HG02970 (cell line): ENCODE measurements at regions not wholly inside any gene's neighbourhood (a gene's known extent, or its start where the extent isn't known, plus 50 kb on each side); places are given as distances from the start of the nearest gene placed in this dataset.
"Not testable (repeated sequence)": the region's sequence is repeated elsewhere in the genome, so short reads cannot be mapped to it uniquely, and the experiment has no call there.

Source experiments
- ATAC-seq: cut with Tn5 transposase; IDR thresholded peaks from one replicate; pipeline ENCODE4 v1.9.1; 2021; ENCODE audit warnings: mild to moderate bottlenecking, moderate library complexity, moderate number of reproducible peaks; ENCODE audit not compliant: unreplicated experiment, low FRiP score

DNA sequence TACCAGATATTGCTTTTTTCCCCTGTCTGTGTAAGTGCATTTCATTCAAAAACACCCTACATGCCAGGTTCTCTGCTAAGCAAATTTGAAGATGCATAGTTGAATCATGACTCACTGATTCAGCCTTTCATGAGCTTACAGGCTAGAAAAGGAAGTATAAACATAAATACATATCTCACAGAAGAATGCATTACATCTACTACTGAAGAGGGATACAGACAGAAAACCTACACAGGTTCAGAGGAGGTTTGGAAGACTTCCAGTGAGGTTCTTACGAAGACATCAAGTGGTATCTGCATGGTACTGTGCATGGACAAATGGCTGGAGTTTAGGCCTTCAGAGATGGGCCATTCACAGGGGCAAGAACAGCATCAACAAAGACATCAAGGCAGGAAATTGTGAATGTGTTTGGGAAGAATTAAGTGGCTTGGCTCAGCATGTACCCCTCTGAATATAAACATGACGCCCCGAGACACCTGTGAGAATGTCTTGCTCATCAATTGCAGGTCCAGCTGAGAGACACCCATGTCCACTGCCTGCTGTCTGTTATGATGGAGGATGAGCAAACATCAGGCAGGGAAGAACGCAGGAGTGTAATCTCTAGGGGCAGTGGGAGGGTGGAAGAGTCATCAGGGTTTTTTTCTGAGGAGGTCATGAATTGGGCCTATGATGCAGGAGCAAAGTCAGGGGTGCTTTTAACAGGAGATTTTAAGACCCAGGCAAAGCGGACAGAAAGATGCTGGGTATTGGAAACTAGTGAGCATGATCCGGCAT, 105.1 kb upstream of the GALNT15 start:
- ATAC-seq = no peak

GRCh38 chr3:16070707-16071106, 103.8 kb upstream of the GALNT15 start:
- ATAC-seq = no peak

DNA sequence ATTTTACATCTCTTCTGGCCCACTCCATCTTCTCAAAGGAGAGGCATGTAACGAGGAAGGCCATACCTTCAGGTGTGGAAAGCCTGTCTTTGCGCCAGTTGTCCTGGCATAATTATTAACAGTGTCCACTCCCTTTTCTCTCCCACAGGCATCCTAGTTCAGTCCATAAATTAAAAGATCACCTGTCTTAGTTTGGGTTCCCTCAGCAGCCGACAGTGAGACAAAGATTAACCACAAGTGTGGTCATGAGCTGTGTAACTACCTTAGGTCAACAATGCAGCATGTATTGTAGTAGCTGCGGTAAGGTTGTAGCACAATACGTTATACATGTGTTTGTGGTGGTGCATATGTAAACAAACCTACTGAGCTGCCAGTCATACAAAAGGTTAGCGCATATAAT, 103.3 kb upstream of the GALNT15 start:
- no peak for ATAC-seq

DNA sequence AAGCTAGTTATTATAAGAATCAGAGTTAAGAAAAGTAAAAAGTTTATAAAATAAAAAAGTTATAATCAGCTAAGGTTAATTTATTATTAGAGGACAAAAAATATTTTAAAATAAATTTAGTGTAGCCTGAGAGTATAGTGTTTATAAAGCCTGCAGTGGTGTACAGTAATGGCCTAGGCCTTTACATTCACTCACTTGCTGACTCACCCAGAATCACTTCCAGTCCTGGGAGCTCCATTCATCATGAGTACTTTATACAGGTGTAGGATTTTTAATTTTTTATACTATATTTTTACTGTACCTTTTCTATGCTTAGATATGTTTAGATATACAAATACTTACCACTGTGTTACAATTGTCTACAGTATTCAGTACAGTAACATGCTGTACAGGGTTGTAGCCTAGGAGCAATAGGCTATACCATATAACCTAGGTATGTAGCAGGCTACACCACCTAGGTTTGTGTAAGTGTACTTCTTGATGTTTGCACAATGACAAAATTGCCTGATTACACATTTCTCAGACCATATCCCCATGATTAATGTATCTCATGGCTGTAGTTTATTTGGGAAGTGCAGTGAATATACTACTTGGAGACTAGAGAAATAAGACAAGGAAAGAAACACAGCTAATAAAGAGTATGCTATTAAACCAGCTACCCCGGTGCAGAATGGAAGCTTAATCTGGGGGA, 101.9 kb upstream of the GALNT15 start:
- ATAC-seq = no peak

GRCh38 chr3:16073203-16073602, 101.3 kb upstream of the GALNT15 start:
- ATAC-seq = no peak

DNA sequence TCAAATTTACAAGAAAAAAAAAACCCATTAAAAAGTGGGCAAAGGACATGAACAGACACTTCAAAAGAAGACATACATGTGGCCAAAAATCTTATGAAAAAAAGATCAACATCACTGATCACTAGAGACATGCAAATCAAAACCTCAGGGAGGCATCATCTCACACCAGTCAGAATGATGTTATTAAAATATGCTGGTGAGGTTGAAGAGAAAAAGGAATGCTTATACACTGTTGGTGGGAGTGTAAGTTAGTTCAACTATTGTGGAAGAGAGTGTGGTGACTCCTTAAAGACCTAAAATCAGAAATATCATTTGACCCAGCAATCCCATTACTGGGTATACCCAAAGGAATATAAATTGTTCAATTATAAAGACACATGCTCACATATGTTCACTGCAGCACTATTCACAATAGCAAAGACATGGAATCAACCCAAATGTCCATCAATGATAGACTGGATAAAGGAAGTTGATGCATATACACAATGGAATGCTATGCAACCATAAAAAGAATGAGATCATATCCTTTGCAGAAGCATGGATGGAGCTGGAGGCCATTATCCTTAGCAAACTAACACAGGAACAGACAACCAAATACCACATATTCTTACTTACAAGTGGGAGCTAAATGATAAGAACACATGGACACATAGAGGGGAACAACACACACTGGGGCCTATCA, 100.3 kb upstream of the GALNT15 start:
- not testable (repeated sequence) for ATAC-seq

DNA sequence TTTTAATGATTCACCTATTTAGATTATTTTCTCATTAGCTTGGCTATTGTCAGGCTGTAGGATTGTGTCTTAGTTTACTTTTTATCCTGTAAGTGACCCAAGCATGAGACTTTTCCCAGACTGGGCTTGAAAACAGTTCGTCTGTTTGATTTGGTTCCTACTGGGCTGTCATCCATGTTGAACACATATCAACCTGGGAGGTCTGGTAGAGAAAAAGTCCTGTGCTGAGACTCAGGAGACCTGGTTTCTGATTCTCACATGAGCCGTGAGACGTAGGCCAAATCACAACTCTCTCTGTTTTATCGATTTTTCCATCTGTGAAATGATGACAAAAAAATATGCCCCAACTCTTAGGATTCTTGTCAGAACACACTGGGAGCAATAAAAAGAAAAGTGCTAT, 98.8 kb upstream of the GALNT15 start:
- no peak for ATAC-seq

DNA sequence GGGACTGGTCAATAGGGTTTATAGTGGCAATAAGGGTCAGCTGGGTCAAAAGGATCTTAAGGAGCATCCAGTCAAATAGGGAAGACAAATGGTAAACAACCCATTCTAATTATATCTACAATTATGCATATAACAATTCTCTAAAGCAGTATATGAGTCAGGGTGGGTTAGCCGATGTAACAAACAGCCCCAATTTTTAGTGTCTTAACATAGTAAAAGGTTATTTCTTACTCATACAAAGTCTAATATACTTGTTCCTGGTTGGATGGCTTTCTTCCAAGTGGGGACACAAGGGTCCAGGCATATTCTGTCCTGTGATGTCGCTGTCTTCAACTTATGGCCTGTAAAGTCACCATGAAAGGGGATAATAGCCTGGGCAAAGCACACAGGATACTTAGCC, 97.9 kb upstream of the GALNT15 start:
- no peak for ATAC-seq

- ATAC-seq = not testable (repeated sequence)
Measured at GRCh38 chr3:16077146-16077545, 97.3 kb upstream of the GALNT15 start.

DNA sequence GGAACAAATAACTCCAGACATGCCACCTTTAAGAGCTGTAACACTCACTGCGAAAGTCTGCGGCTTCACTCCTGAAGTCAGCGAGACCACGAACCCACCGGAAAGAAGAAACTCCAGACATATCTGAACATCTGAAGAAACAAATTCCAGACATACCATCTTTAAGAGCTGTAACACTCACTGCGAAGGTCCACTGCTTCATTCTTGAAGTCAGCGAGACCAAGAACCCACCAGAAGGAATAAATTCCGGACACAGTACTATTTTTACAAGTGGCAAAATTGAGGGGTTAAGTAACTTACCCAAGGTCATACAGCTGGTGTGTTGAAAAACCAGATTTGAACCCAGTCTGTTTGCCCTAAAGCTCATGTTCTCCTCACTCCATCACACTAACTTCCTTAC, 96.8 kb upstream of the GALNT15 start:
- ATAC-seq = not testable (repeated sequence)

DNA sequence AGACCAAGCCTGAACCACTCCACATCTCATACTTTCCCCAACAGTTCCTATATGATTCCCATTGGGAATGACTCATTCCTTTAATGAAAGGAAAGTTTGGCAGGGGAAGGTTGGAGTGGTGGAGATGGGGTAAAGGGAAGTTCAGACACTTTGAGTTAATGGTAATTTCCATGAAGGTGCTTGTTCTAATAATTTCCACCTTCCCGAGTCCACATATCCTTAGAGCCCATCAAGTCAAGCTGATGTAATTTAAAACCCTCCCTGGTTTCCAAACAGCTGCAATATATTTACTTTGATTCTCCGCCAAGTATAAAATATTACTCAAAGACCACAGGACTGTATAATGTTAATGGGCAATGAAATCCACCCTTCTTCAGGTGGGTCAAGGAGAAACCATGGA, 95.0 kb upstream of the GALNT15 start:
- no peak for ATAC-seq

GRCh38 chr3:16081661-16082060, 92.8 kb upstream of the GALNT15 start:
- no peak for ATAC-seq

DNA sequence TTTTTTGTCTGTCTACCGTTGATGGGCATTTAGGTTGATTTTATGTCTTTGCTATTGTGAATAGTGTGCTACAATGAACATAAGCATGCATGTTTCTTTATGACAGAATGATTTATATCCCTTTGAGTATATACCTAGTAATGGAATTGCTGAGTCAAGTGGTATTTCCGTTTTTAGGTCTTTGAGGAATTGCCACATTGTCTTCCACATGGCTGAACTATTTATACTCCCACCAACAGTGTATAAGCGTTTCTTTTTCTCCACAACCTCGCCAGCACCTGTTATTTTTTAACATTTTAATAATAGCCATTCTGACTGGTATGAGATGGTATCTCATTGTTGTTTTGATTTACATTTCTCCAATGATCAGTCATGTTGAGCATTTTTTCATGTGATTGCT, 89.6 kb upstream of the GALNT15 start:
- no peak for ATAC-seq

DNA sequence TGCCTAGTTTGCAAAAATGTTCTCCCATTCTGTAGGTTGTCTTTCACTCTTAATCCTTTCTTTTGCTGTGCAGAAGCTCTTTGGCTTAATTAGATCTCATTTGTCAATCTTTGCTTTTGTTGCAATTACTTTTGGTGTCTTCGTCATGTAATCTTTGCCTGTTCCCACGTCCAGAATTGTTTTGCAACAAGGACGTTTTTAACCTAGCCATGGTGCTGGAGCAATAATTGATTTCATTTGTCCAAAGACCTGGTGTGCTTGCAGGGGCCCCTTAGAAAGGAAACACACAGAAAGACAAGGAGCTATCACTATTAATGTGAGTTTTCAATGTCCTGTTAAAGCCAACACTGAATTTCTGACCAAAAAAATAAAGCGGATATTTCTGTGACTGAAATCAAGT, 89.1 kb upstream of the GALNT15 start:
- no peak for ATAC-seq

DNA sequence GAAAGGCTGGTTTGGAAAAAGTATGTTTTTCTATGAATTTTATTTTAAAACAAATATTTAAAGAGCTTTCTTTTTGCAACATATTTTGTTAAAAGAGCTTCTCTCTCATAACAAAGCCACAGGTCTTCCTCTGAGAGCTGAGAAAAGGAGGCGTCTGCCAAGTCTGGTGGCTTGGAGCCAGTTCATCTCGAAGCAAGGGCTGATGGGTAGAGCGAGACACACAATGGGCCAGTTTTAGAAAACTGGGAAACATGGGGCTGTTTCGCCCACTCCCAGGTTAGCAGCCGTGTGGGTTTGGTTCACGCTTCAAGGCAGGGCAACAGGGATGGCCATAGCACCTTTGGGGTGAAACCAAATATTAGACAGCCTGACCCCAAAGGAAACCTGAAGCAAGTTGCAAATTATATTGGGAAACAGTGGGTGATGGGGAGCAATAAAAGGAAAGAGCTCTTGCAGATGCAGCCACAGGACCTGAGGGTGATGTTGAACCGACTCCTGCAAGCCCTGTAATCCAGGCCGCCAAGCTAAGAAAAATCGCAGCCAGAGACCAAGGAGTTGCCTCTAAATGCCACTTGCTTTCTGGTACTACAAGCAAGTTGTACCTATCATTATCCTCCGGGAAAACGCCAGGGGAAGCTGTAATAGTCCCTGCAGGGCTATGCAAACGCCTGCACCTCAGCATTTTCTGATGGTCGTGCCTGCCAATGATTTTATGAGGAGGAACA, 88.4 kb upstream of the GALNT15 start:
- no peak for ATAC-seq

DNA sequence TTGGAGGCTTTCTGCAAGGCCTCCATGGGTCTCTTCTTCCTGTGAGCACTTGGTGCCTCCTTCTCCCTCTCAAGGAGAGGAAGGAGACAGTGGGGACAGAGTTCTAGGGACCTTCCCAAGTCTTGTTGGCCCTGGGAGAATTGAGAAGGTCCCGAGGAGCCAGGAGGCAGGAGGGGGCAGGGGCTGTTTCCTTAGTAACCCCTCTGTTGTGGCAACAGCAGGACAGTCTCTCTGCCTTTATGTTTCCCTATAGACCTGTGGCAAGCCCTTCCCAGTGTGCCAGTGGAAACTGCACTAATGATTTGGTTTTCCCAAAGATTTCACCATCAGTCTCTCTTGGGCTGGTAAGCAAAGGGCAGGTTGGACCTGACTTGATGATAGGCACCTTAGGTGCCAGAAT, 87.8 kb upstream of the GALNT15 start:
- no peak for ATAC-seq

- ATAC-seq = no peak
Measured at GRCh38 chr3:16088496-16088895, 86.0 kb upstream of the GALNT15 start.

GRCh38 chr3:16089521-16089920, 85.0 kb upstream of the GALNT15 start:
- no peak for ATAC-seq

DNA sequence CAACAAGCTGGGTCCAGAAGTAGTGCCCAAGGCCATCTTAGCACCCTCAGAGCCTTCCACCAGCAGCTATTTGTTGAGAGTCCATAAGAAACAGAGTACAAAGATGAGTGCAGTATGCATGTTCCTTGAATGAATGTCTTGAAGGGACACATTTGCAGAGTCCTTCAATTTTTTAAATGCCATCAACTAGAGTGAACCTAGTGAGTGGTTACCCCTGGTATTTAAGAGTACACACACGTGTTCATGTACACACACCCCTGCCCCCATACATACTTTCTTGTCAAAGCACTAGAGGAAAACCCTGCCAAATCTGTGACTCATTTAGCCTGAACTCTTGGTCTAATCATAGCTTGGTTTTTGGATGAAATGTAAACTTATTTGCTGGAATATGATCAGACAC, 84.5 kb upstream of the GALNT15 start:
- no peak for ATAC-seq

DNA sequence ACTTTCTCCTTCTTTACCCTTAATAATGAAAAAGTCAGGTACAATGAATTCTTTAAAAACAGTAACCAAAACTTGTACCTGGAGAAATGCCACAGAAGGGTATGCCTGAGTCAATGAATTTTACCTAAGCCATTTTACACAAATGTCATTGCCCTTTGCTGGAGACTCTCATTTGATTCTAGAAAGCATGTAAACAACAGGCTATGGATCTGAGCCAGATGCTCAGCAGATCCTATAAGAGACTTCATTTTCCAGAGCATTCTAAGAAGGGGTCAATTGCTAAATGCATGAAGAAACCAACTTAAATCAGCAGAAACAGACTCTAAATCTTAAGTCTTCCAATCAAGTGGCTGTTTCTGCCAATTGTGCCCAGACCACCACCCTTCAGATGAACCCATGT, 83.8 kb upstream of the GALNT15 start:
- ATAC-seq = no peak

DNA sequence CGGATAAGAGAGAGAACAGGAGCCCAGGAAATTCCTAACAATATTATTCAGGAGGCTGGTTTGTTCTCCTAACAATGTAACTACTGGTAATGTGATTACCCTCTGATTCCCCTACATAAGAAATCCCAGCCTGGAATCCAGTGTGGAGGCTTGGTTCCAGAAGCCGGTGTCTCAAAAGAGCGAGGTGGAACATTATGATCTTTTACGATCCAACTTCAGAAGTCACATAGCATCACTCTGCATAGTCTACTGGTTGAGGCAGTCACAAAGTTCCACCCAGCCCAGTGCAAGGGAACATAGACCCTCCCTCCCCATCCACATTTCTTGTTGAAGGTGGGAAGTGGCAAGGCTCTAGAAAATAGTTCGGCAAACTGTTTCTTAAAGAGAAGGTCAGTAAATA, 81.6 kb upstream of the GALNT15 start:
- no peak for ATAC-seq
